Osteocyte (in vitro differentiated cells): ENCODE measurements at regions not wholly inside any gene's neighbourhood (a gene's known extent, or its start where the extent isn't known, plus 50 kb on each side); places are given as distances from the start of the nearest gene placed in this dataset.
"Not testable (repeated sequence)": the region's sequence is repeated elsewhere in the genome, so short reads cannot be mapped to it uniquely, and the experiment has no call there.

ENCODE experiments used
- DNase-seq: peaks from one replicate; pipeline ENCODE4 v3.0.0; 2021; ENCODE audit warnings: mixed read lengths; ENCODE audit not compliant: unreplicated experiment; ENCODE audit errors: extremely low spot score
- H3K27ac Mint-ChIP-seq: one replicate; pipeline ENCODE4 v1.8.0; 2021; ENCODE audit warnings: mild to moderate bottlenecking, mixed read lengths; ENCODE audit not compliant: unreplicated experiment
- H3K27me3 Mint-ChIP-seq: one replicate; pipeline ENCODE4 v1.8.0; 2021; ENCODE audit warnings: mixed read lengths; ENCODE audit not compliant: unreplicated experiment
- H3K36me3 Mint-ChIP-seq: one replicate; pipeline ENCODE4 v1.8.0; 2021; ENCODE audit warnings: mixed read lengths; ENCODE audit not compliant: unreplicated experiment
- H3K4me1 Mint-ChIP-seq: one replicate; pipeline ENCODE4 v1.8.0; 2021; ENCODE audit warnings: mixed read lengths; ENCODE audit not compliant: unreplicated experiment
- H3K4me3 Mint-ChIP-seq: one replicate; pipeline ENCODE4 v1.8.0; 2021; ENCODE audit warnings: mild to moderate bottlenecking, moderate library complexity, mixed read lengths; ENCODE audit not compliant: unreplicated experiment
- H3K9me3 Mint-ChIP-seq: one replicate; pipeline ENCODE4 v1.8.0; 2021; ENCODE audit warnings: mixed read lengths; ENCODE audit not compliant: unreplicated experiment
- TF ChIP-seq, protein P1 (sequence below): fragments of 200-600 bp; sonication (generic); IDR thresholded peaks from 2 replicates; pipeline ENCODE4 v1.5.0; 2021; ENCODE audit warnings: antibody characterized with exemption, mild to moderate bottlenecking, moderate library complexity

DNA sequence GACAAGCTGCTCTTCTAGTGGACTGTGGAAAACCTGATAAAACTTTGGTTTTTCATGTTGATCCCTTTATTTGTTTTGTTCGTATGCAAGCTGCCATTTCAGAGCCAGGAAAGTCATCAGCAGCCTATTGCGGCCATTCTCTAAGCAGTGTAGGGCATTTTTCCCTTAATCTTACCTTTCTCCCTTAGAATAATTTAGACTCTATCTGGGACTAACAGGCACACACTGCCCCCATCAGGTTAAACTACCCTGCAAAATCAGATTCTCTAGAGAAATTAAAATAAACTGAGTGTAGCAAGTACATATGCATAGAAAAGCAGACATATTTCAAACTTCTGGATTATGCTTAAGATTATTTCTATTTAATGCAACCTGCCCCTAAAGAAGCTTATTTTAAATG is 347.5 kb downstream of the METTL4 start:
- no peak overlapping the region for H3K4me3 Mint-ChIP-seq
- no peaks in the 10 kb centered on the region for H3K36me3 Mint-ChIP-seq

DNA sequence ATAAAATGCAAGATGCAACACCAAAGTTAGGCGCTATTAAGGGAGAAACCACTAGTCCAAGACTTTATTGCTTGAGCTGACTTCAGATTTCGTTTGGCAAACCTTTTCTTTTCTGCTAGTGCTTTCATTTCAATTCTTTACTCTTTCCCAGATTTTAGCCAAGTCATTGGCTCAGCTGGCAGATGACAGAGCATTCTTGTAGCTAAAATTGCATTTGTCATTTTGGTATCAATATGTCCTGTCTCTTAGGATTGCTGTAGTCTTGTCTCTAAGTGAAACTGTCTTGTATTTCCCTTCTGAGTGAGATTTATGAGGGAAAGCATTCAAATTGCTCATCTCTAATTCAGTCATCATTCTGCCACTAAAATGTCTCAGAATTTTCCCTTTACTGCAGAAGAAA is 335.1 kb downstream of the METTL4 start:
- H3K4me1 Mint-ChIP-seq = peaks cover 17% of the 10 kb centered on the region
- no peak overlapping the region for H3K4me3 Mint-ChIP-seq
- H3K27me3 Mint-ChIP-seq = peaks cover 13% of the 10 kb centered on the region

More for the DNA sequence above, 347.5 kb downstream of the METTL4 start:
- no peaks in the 10 kb centered on the region for H3K4me1 Mint-ChIP-seq
- TF ChIP-seq, protein P1, sequence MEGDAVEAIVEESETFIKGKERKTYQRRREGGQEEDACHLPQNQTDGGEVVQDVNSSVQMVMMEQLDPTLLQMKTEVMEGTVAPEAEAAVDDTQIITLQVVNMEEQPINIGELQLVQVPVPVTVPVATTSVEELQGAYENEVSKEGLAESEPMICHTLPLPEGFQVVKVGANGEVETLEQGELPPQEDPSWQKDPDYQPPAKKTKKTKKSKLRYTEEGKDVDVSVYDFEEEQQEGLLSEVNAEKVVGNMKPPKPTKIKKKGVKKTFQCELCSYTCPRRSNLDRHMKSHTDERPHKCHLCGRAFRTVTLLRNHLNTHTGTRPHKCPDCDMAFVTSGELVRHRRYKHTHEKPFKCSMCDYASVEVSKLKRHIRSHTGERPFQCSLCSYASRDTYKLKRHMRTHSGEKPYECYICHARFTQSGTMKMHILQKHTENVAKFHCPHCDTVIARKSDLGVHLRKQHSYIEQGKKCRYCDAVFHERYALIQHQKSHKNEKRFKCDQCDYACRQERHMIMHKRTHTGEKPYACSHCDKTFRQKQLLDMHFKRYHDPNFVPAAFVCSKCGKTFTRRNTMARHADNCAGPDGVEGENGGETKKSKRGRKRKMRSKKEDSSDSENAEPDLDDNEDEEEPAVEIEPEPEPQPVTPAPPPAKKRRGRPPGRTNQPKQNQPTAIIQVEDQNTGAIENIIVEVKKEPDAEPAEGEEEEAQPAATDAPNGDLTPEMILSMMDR = peak; percentile 46
- H3K9me3 Mint-ChIP-seq = no peaks in the 10 kb centered on the region
- no peak for DNase-seq
- H3K27ac Mint-ChIP-seq = no peak overlapping the region
- peaks cover 37% of the 10 kb centered on the region for H3K27me3 Mint-ChIP-seq

DNA sequence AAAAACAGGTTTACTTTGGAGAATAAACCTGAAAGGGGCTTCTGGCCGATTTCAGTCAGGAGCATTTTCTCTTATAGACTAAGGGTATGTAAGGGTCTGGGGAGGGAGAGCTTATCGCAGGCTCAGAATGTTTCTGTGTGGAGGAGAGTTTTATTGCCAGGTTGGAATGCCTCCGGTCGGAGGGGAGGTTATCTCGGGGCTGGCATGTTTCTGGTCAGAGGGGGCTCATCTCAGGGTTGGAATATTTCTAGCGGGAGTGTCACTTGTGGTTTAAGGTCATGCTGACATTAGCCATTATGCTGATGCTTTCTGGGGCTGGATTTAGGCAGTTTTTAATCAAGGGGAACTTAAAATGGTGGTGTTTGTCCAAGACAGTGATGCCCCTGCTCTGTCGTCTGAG is 333.6 kb downstream of the METTL4 start:
- TF ChIP-seq, protein P1 = no peak
- Mint-ChIP-seq H3K36me3 (no peaks in the 10 kb centered on the region), H3K4me1 (peaks cover 17% of the 10 kb centered on the region), H3K27ac (no peak overlapping the region), H3K27me3 (peaks cover 13% of the 10 kb centered on the region), H3K9me3 (no peaks in the 10 kb centered on the region), H3K4me3 (no peak overlapping the region)
- no peak for DNase-seq

More for the DNA sequence above, 335.1 kb downstream of the METTL4 start:
- Mint-ChIP-seq H3K36me3 (no peaks in the 10 kb centered on the region), H3K9me3 (no peaks in the 10 kb centered on the region), H3K27ac (no peak overlapping the region)
- TF ChIP-seq, protein P1 = no peak
- no peak for DNase-seq

DNA sequence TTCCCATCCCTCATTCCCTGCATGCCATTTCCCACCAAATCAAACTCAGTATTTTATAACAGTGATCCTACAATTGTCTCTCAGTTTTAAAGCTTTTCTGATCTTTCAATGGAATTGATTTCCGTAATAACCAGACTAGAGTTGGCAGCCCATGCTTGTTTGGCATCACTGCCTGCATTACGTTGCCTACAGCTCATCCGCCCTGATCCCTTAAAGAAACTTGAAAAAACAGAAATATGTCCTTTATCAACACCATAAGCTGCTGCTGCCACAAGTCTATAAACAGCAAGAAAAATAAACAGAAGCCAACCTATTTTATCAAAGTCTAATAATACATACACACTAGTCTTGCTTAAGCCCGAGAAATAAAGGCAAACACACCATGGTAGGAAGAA is 331.0 kb downstream of the METTL4 start:
- Mint-ChIP-seq H3K27me3 (peaks cover 9% of the 10 kb centered on the region), H3K9me3 (no peaks in the 10 kb centered on the region), H3K4me1 (peaks cover 17% of the 10 kb centered on the region), H3K4me3 (no peak overlapping the region), H3K36me3 (no peaks in the 10 kb centered on the region), H3K27ac (peak overlapping the region; percentile 3)
- TF ChIP-seq, protein P1 = no peak
- no peak for DNase-seq

DNA sequence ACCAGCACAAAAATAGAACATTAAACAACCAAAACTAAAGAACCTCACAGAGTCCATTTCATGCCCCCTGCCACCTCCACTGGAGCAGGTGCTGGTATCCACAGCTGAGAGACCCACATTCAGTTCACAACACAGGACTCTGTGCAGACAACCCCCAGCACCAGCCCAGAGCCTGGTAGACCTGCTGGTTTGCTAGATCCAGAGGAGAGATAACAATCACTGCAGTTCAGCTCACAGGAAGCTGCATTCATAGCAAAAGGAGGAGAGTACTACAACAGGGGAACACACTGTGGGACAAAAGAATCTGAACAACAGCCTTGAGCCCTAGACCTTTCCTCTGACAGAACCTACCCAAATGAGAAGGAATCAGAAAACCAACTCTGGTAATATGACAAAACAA is 326.7 kb downstream of the METTL4 start:
- TF ChIP-seq, protein P1 = no peak
- no peak for DNase-seq
- Mint-ChIP-seq H3K27ac (no peak overlapping the region), H3K4me3 (no peak overlapping the region), H3K27me3 (no peaks in the 10 kb centered on the region), H3K36me3 (no peaks in the 10 kb centered on the region), H3K9me3 (no peaks in the 10 kb centered on the region), H3K4me1 (peaks cover 11% of the 10 kb centered on the region)

DNA sequence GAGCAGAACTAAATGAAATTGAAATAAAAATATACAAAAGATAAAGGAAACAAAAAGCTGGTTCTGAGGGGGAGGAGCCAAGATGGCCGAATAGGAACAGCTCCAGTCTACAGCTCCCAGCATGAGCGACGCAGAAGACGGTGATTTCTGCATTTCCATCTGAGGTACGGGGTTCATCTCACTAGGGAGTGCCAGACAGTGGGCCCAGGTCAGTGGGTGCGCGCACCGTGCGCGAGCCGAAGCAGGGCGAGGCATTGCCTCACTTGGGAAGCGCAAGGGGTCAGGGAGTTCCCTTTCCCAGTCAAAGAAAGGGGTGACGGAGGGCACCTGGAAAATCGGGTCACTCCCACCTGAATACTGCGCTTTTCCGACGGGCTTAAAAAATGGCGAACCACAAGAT is 324.2 kb downstream of the METTL4 start:
- not testable (repeated sequence) for H3K36me3 Mint-ChIP-seq, H3K4me3 Mint-ChIP-seq, H3K27ac Mint-ChIP-seq, DNase-seq, H3K4me1 Mint-ChIP-seq, H3K27me3 Mint-ChIP-seq, H3K9me3 Mint-ChIP-seq
